ENCODE measurements at regions not wholly inside any gene's neighbourhood (a gene's known extent, or its start where the extent isn't known, plus 50 kb on each side); places are given as distances from the start of the nearest gene placed in this dataset.

DNA sequence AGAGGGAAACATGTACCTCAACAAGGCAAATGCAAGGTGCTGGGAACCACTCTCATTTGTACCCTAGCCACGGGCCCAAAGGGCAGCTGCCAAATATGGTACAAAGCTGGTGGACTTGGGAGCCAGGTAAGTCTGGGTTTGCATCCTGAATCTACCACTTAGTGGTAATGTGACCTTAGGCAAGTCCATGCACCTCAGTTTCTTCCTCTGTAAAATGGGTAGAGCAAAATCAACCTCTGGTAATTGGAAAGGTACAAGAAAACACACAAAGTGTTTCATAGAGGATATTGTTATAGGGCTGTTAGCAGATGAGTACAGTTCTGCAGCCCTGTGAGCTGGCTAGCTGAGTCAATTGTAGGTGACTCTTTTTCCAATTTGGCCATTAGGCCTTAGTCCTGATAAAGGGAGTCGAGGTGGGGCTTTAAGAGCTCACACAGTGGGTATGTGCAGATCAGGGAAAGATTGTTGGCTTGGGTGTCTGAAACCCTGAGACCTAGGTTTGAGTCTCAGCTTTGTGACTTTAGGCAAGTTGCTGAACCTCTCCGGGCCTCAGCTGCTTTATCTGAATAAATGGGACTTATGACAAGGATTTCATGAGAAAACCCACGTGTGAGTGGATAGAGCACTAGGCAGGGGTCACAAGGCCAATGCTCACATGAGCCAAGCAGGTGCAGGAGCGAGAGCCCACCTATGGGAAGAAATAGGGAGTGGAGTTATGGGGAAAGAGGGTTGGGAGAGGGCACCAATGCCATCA, 121.3 kb upstream of the GDF10 start:
- TF ChIP-seq CTCF (IDR thresholded peaks at IDR 0.05): no peak
- TF ChIP-seq POLR2AphosphoS5 (IDR thresholded peaks at IDR 0.05): no peak
- TF ChIP-seq POLR2A (IDR thresholded peaks at IDR 0.05): no peak
- TF ChIP-seq EP300 (IDR thresholded peaks at IDR 0.05): no peak
